ENCODE measurements at regions not wholly inside any gene's neighbourhood (a gene's known extent, or its start where the extent isn't known, plus 50 kb on each side); places are given as distances from the start of the nearest gene placed in this dataset.

DNA sequence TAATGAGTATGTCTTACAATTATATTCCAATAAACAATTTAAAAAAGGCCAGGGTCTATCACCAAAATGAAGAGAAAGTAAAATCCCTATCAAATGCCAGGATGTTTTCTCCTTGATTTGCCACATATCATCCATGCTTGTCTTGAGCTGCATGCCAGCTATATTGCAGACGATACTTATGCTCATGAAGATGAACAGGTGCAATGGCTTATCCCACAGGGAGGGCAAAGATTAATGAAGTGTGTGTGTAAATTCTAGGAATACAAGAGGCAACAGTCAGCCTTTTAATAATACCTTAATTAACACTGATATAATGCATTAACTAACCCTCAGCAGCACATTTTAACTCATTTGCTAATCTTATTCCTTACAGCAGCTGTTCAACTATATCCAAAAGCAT is 850.5 kb downstream of the KCNA4 start:
- Histone ChIP-seq H3F3A (ENCODE audit: low read length, unreplicated experiment) (no peaks in the 10 kb centered on the region), H3K9ac (ENCODE audit: low read length) (no peak overlapping the region), H3K9me3 (ENCODE audit: low read length) (no peaks in the 10 kb centered on the region), H3K4me3 (ENCODE audit: low read length) (no peak overlapping the region), H3K27ac (ENCODE audit: low read length) (no peak overlapping the region), H4K20me1 (ENCODE audit: low read length) (no peaks in the 10 kb centered on the region), H3K9me2 (replicated peaks; ENCODE audit: low read length) (no peaks in the 10 kb centered on the region), H3K4me1 (ENCODE audit: insufficient read depth, low read length) (peaks cover 1% of the 10 kb centered on the region; the same call in 1 of the 2 replicates), H3K36me3 (ENCODE audit: low read depth, low read length) (no peaks in the 10 kb centered on the region), H2AFZ (ENCODE audit: low read length) (no peak overlapping the region), H3K27me3 (ENCODE audit: low read length) (no peaks in the 10 kb centered on the region), H3K79me2 (ENCODE audit: low read length) (no peaks in the 10 kb centered on the region), H3K4me2 (ENCODE audit: low read length) (no peak overlapping the region)
- intact Hi-C loops (cut with micrococcal nuclease), result no loop called here
- TF ChIP-seq, protein P1, sequence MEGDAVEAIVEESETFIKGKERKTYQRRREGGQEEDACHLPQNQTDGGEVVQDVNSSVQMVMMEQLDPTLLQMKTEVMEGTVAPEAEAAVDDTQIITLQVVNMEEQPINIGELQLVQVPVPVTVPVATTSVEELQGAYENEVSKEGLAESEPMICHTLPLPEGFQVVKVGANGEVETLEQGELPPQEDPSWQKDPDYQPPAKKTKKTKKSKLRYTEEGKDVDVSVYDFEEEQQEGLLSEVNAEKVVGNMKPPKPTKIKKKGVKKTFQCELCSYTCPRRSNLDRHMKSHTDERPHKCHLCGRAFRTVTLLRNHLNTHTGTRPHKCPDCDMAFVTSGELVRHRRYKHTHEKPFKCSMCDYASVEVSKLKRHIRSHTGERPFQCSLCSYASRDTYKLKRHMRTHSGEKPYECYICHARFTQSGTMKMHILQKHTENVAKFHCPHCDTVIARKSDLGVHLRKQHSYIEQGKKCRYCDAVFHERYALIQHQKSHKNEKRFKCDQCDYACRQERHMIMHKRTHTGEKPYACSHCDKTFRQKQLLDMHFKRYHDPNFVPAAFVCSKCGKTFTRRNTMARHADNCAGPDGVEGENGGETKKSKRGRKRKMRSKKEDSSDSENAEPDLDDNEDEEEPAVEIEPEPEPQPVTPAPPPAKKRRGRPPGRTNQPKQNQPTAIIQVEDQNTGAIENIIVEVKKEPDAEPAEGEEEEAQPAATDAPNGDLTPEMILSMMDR (conservative IDR thresholded peaks at IDR 0.05; ENCODE audit: low read depth, low read length), result no peak
- TF ChIP-seq EZH2 (IDR thresholded peaks at IDR 0.05; ENCODE audit: low read length, unreplicated experiment) (no peak), EZH2phosphoT487 (IDR thresholded peaks at IDR 0.05; ENCODE audit: borderline replicate concordance, low read length) (no peak)
- ChIA-PET POLR2A (ENCODE audit: unreplicated experiment) (no interaction called here), CTCF (no interaction called here)
- ATAC-seq, result no peak
- no TSS peak for BruUV-seq (replicated peaks)
- no peak for DNase-seq

DNA sequence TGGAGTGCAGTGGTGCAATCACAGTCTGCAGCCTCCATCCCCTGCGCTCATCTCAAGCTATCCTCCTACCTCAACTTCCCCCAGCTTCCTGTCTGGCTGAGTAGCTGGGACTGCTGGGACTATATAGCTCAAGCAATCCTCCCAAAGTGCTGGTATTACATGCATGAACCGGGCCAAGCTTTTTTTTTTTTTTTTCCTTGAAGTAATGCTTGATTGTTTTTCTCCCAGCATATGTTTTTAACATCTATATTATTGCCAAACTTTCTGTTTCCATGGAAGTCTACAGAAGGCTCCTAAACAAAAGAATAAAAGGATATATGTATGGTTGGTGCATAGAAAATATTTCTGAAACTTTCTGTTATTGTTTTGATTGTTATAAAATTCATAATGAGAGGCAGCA is 853.6 kb downstream of the KCNA4 start:
- Histone ChIP-seq H3K79me2 (ENCODE audit: low read length) (no peaks in the 10 kb centered on the region), H3K4me2 (ENCODE audit: low read length) (no peak overlapping the region), H3K4me3 (ENCODE audit: low read length) (no peak overlapping the region), H3K27ac (ENCODE audit: low read length) (no peak overlapping the region), H3K9me3 (ENCODE audit: low read length) (no peaks in the 10 kb centered on the region), H4K20me1 (ENCODE audit: low read length) (no peaks in the 10 kb centered on the region), H3F3A (ENCODE audit: low read length, unreplicated experiment) (no peaks in the 10 kb centered on the region), H3K4me1 (ENCODE audit: insufficient read depth, low read length) (peaks cover 7% of the 10 kb centered on the region; the same call in 1 of the 2 replicates), H3K9me2 (replicated peaks; ENCODE audit: low read length) (no peaks in the 10 kb centered on the region), H2AFZ (ENCODE audit: low read length) (no peak overlapping the region), H3K36me3 (ENCODE audit: low read depth, low read length) (no peaks in the 10 kb centered on the region), H3K9ac (ENCODE audit: low read length) (no peak overlapping the region), H3K27me3 (ENCODE audit: low read length) (no peaks in the 10 kb centered on the region)
- intact Hi-C loops (cut with micrococcal nuclease), result no loop called here
- ChIA-PET POLR2A (ENCODE audit: unreplicated experiment) (no interaction called here), CTCF (no interaction called here)
- ATAC-seq (no peak), DNase-seq (no peak)
- no peak for TF ChIP-seq EZH2phosphoT487 (IDR thresholded peaks at IDR 0.05; ENCODE audit: borderline replicate concordance, low read length)
- TF ChIP-seq, protein P1 (conservative IDR thresholded peaks at IDR 0.05; ENCODE audit: low read depth, low read length), result no peak
- BruUV-seq (replicated peaks), result no TSS peak

DNA sequence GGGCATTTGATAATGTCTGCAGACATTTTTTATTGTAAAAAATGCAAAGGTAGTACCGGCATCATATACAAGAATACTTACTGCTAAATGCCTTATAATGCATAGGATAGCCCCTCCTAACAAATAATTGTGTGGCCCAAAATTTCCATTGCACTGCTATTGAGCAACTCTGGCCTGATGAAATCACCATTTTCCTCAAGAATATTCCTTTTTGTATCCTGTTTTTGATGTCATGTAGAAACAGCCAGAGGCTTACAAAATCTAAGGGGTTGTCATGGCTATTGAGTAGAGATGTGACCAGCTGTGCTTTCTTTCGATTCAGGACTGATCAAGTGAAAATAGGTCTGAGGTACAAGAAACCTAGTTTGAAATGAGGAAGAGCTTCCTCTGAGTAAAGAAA is 854.3 kb downstream of the KCNA4 start:
- Histone ChIP-seq H3K4me2 (ENCODE audit: low read length) (no peak overlapping the region), H3K27me3 (ENCODE audit: low read length) (no peaks in the 10 kb centered on the region), H3K9me2 (replicated peaks; ENCODE audit: low read length) (no peaks in the 10 kb centered on the region), H3K27ac (ENCODE audit: low read length) (no peak overlapping the region), H3K4me3 (ENCODE audit: low read length) (no peak overlapping the region), H3K79me2 (ENCODE audit: low read length) (no peaks in the 10 kb centered on the region), H3K36me3 (ENCODE audit: low read depth, low read length) (no peaks in the 10 kb centered on the region), H3K4me1 (ENCODE audit: insufficient read depth, low read length) (peaks cover 7% of the 10 kb centered on the region; the same call in 1 of the 2 replicates), H3F3A (ENCODE audit: low read length, unreplicated experiment) (no peaks in the 10 kb centered on the region), H3K9ac (ENCODE audit: low read length) (no peak overlapping the region), H4K20me1 (ENCODE audit: low read length) (no peaks in the 10 kb centered on the region), H2AFZ (ENCODE audit: low read length) (no peak overlapping the region), H3K9me3 (ENCODE audit: low read length) (no peaks in the 10 kb centered on the region)
- POLR2A ChIA-PET (ENCODE audit: unreplicated experiment), result no interaction called here
- CTCF ChIA-PET, result no interaction called here
- TF ChIP-seq, protein P1 (conservative IDR thresholded peaks at IDR 0.05; ENCODE audit: low read depth, low read length), result no peak
- TF ChIP-seq EZH2phosphoT487 (IDR thresholded peaks at IDR 0.05; ENCODE audit: borderline replicate concordance, low read length) (no peak), EZH2 (IDR thresholded peaks at IDR 0.05; ENCODE audit: low read length, unreplicated experiment) (no peak)
- intact Hi-C loops (cut with micrococcal nuclease), result no loop called here
- no TSS peak for BruUV-seq (replicated peaks)
- ATAC-seq (no peak), DNase-seq (no peak)
